HepG2 (cell line): ENCODE measurements at regions not wholly inside any gene's neighbourhood (a gene's known extent, or its start where the extent isn't known, plus 50 kb on each side); places are given as distances from the start of the nearest gene placed in this dataset.

Experiments
- BCL6 ChIP-seq: IDR thresholded peaks from 2 replicates; pipeline ENCODE4 v1.6.1; 2016; ENCODE audit warnings: missing genetic modification reagents, missing compliant biosample characterization
- CEBPB ChIP-seq: IDR thresholded peaks from 2 replicates; pipeline ENCODE4 v1.6.1; 2011; ENCODE audit warnings: low read depth, low read length, improper control_type of control experiment, borderline replicate concordance
- EP300 ChIP-seq, 3 experiments: sonication (generic) in 1 of 3; formaldehyde crosslinking in 1 of 3; IDR thresholded peaks; 2 replicates each; pipeline versions ENCODE4 v1.5.1 to v1.6.1; 2011 to 2020; ENCODE audit warnings: low read depth in 2 of 3, low read length in 2 of 3, borderline replicate concordance in 1 of 3, improper control_type of control experiment in 1 of 3, mild to moderate bottlenecking in 1 of 3, missing genetic modification reagents in 1 of 3, moderate library complexity in 1 of 3
- ETV5 ChIP-seq: IDR thresholded peaks from 2 replicates; pipeline ENCODE4 v1.6.1; 2018; ENCODE audit warnings: missing biosample characterization, missing genetic modification reagents, inconsistent platforms, borderline replicate concordance
- FOSL2 ChIP-seq: sonication (generic); formaldehyde crosslinking; IDR thresholded peaks from 2 replicates; pipeline ENCODE4 v1.4.0; 2020; ENCODE audit warnings: missing genetic modification reagents
- FOXA1 ChIP-seq, 2 experiments: fragments of 450-650 bp in 1 of 2; sonication (generic) in 1 of 2; formaldehyde crosslinking in 1 of 2; IDR thresholded peaks; 2 replicates each; pipeline versions ENCODE4 v1.4.0 to v1.6.1; 2016 to 2020; ENCODE audit warnings: missing genetic modification reagents in 1 of 2
- FOXA3 ChIP-seq: IDR thresholded peaks from 2 replicates; pipeline ENCODE4 v1.6.1; 2016; ENCODE audit warnings: missing genetic modification reagents, missing compliant biosample characterization
- GATAD2A ChIP-seq: IDR thresholded peaks from 2 replicates; pipeline ENCODE4 v1.6.1; 2016
- HDAC2 ChIP-seq: sonication (generic); formaldehyde crosslinking; IDR thresholded peaks from 2 replicates; pipeline ENCODE4 v1.4.0; 2020; ENCODE audit warnings: missing genetic modification reagents
- HMG20A ChIP-seq: IDR thresholded peaks from 2 replicates; pipeline ENCODE4 v1.6.1; 2016; ENCODE audit warnings: borderline replicate concordance
- MIER3 ChIP-seq: IDR thresholded peaks from 2 replicates; pipeline ENCODE4 v1.6.1; 2016; ENCODE audit warnings: missing compliant biosample characterization, borderline replicate concordance
- MTF2 ChIP-seq: sonication (generic); formaldehyde crosslinking; IDR thresholded peaks from 2 replicates; pipeline ENCODE4 v1.5.0; 2020; ENCODE audit warnings: missing genetic modification reagents, borderline replicate concordance
- MXD4 ChIP-seq: IDR thresholded peaks from 2 replicates; pipeline ENCODE4 v1.6.1; 2016; ENCODE audit warnings: mild to moderate bottlenecking, missing biosample characterization, missing genetic modification reagents
- NONO ChIP-seq, 2 experiments: fragments of 450-650 bp in 1 of 2; sonication (generic) in 1 of 2; formaldehyde crosslinking in 1 of 2; IDR thresholded peaks in 1 of 2; conservative IDR thresholded peaks in 1 of 2; 2 replicates each; pipeline versions ENCODE4 v1.6.1 to v1.8.0; 2017 to 2022; ENCODE audit warnings: mild to moderate bottlenecking in 1 of 2, missing genetic modification reagents in 1 of 2, moderate library complexity in 1 of 2
- PCBP1 ChIP-seq: fragments of 200-400 bp; formaldehyde crosslinking; IDR thresholded peaks from 2 replicates; pipeline ENCODE4 v1.6.1; 2017; ENCODE audit warnings: mild to moderate bottlenecking, low read depth, low read length, borderline replicate concordance
- RBM39 ChIP-seq: fragments of 200-400 bp; formaldehyde crosslinking; IDR thresholded peaks from one replicate; pipeline ENCODE4 v1.6.1; 2018; ENCODE audit warnings: antibody characterized with exemption, mild to moderate bottlenecking, low read depth, low read length; ENCODE audit not compliant: poor library complexity, severe bottlenecking
- RFX1 ChIP-seq: fragments of 450-650 bp; IDR thresholded peaks from 2 replicates; pipeline ENCODE4 v1.6.1; 2017
- SOX13 ChIP-seq, 3 experiments: fragments of 450-650 bp in 1 of 3; sonication (generic) in 1 of 3; formaldehyde crosslinking in 1 of 3; IDR thresholded peaks in 2 of 3; conservative IDR thresholded peaks in 1 of 3; 2 replicates each; pipeline versions ENCODE4 v1.5.0 to v1.6.1; 2016 to 2020; ENCODE audit warnings: antibody characterized with exemption in 1 of 3, mild to moderate bottlenecking in 1 of 3, missing compliant biosample characterization in 1 of 3, missing genetic modification reagents in 1 of 3, moderate library complexity in 1 of 3
- SOX5 ChIP-seq: IDR thresholded peaks from 2 replicates; pipeline ENCODE4 v1.6.1; 2016; ENCODE audit warnings: borderline replicate concordance
- TCF12 ChIP-seq, 2 experiments: fragments of 450-650 bp in 1 of 2; sonication (generic) in 1 of 2; formaldehyde crosslinking in 1 of 2; IDR thresholded peaks; 2 replicates each; pipeline versions ENCODE4 v1.6.1 to v1.8.0; 2017 to 2022; ENCODE audit warnings: antibody characterized with exemption in 1 of 2, mild to moderate bottlenecking in 1 of 2, missing genetic modification reagents in 1 of 2, moderate library complexity in 1 of 2
- TF ChIP-seq, protein P1 (sequence below): sonication (generic); formaldehyde crosslinking; IDR thresholded peaks from 2 replicates; pipeline ENCODE4 v1.5.0; 2020; ENCODE audit warnings: mild to moderate bottlenecking, missing genetic modification reagents, borderline replicate concordance
- TF ChIP-seq, protein P2 (sequence below): sonication (generic); formaldehyde crosslinking; IDR thresholded peaks from 2 replicates; pipeline ENCODE4 v1.4.0; 2020; ENCODE audit warnings: missing genetic modification reagents
- TF ChIP-seq, protein P3 (sequence below): sonication (generic); formaldehyde crosslinking; conservative IDR thresholded peaks from 2 replicates; pipeline ENCODE4 v1.4.0; 2020; ENCODE audit warnings: mild to moderate bottlenecking, missing genetic modification reagents, moderate library complexity

DNA sequence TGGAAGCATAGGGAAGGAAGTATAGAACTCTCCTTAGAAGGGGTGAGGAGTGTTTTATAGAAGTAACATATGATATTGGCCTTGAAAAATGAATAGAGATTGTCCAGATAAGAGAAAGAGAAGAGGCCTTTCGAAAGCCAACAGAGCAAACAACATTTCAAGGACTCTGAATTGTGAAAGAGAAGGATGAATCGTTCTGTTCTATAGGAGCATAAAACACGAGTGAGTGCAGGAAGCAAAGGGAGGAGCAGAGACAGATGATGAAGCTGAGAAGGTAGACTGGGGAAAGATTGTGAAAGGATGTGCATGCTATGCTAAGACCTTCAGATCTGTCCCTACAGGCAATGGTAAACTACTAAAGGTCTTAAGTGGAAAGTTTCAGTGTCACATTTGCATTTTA, 271.0 kb downstream of the TMEM161B start (continued):
- TF ChIP-seq, protein P1, sequence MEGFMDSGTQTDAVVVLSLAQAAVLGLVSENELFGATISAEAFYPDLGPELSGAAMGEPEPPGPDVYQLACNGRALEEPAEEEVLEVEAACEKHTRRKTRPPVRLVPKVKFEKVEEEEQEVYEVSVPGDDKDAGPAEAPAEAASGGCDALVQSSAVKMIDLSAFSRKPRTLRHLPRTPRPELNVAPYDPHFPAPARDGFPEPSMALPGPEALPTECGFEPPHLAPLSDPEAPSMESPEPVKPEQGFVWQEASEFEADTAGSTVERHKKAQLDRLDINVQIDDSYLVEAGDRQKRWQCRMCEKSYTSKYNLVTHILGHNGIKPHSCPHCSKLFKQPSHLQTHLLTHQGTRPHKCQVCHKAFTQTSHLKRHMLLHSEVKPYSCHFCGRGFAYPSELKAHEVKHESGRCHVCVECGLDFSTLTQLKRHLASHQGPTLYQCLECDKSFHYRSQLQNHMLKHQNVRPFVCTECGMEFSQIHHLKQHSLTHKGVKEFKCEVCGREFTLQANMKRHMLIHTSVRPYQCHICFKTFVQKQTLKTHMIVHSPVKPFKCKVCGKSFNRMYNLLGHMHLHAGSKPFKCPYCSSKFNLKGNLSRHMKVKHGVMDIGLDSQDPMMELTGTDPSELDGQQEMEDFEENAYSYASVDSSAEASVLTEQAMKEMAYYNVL (CRISPR knock-in tag), result peak; percentile 67
- no peak for TF ChIP-seq MXD4
- TF ChIP-seq, protein P2, sequence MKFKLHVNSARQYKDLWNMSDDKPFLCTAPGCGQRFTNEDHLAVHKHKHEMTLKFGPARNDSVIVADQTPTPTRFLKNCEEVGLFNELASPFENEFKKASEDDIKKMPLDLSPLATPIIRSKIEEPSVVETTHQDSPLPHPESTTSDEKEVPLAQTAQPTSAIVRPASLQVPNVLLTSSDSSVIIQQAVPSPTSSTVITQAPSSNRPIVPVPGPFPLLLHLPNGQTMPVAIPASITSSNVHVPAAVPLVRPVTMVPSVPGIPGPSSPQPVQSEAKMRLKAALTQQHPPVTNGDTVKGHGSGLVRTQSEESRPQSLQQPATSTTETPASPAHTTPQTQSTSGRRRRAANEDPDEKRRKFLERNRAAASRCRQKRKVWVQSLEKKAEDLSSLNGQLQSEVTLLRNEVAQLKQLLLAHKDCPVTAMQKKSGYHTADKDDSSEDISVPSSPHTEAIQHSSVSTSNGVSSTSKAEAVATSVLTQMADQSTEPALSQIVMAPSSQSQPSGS (CRISPR knock-in tag), result peak; percentile 19; the same call in 1 of the 2 replicates
- TF ChIP-seq NONO (IDR thresholded peaks at IDR 0.05), result no peak
- 0 out of 2 replicates have a peak, but pooled peaks have one; percentile 33 for TF ChIP-seq NONO (CRISPR knock-in tag; conservative IDR thresholded peaks at IDR 0.05)
- no peak for TF ChIP-seq TCF12 (IDR thresholded peaks at IDR 0.05)
- no peak for TF ChIP-seq TCF12 (CRISPR knock-in tag; IDR thresholded peaks at IDR 0.05)
- TF ChIP-seq FOXA1 (IDR thresholded peaks at IDR 0.05), result no peak
- TF ChIP-seq FOXA1 (CRISPR knock-in tag; IDR thresholded peaks at IDR 0.05), result peak; percentile 62
- TF ChIP-seq EP300 (IDR thresholded peaks at IDR 0.05; ENCODE audit: low read depth in 2 of 2, low read length in 2 of 2), result peak in 1 of 2 experiments; percentile 64; a peak in 2 of 4 replicates
- TF ChIP-seq EP300 (CRISPR knock-in tag; IDR thresholded peaks at IDR 0.05; ENCODE audit: borderline replicate concordance), result no peak
- peak; percentile 33; the same call in 1 of the 2 replicates for TF ChIP-seq BCL6
- 0 out of 2 replicates have a peak, but pooled peaks have one; percentile 19 for TF ChIP-seq MIER3 (CRISPR knock-in tag)
- TF ChIP-seq PCBP1, result no peak
- peak; percentile 67 for TF ChIP-seq FOXA3 (CRISPR knock-in tag)
- TF ChIP-seq RFX1, result no peak
- TF ChIP-seq CEBPB, result peak; percentile 71; the same call in 1 of the 2 replicates
- peak; percentile 26; the same call in 1 of the 2 replicates for TF ChIP-seq ETV5 (CRISPR knock-in tag)
- TF ChIP-seq SOX13 (IDR thresholded peaks at IDR 0.05), result no peak
- TF ChIP-seq SOX13 (CRISPR knock-in tag; conservative IDR thresholded peaks at IDR 0.05 in 1 of 2, IDR thresholded peaks at IDR 0.05 in 1 of 2), result peak in 1 of 2 experiments; percentile 77; a peak in 1 of 4 replicates
- TF ChIP-seq, protein P3, sequence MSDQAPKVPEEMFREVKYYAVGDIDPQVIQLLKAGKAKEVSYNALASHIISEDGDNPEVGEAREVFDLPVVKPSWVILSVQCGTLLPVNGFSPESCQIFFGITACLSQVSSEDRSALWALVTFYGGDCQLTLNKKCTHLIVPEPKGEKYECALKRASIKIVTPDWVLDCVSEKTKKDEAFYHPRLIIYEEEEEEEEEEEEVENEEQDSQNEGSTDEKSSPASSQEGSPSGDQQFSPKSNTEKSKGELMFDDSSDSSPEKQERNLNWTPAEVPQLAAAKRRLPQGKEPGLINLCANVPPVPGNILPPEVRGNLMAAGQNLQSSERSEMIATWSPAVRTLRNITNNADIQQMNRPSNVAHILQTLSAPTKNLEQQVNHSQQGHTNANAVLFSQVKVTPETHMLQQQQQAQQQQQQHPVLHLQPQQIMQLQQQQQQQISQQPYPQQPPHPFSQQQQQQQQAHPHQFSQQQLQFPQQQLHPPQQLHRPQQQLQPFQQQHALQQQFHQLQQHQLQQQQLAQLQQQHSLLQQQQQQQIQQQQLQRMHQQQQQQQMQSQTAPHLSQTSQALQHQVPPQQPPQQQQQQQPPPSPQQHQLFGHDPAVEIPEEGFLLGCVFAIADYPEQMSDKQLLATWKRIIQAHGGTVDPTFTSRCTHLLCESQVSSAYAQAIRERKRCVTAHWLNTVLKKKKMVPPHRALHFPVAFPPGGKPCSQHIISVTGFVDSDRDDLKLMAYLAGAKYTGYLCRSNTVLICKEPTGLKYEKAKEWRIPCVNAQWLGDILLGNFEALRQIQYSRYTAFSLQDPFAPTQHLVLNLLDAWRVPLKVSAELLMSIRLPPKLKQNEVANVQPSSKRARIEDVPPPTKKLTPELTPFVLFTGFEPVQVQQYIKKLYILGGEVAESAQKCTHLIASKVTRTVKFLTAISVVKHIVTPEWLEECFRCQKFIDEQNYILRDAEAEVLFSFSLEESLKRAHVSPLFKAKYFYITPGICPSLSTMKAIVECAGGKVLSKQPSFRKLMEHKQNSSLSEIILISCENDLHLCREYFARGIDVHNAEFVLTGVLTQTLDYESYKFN (CRISPR knock-in tag), result no peak
- peak; percentile 62; the same call in 1 of the 2 replicates for TF ChIP-seq HMG20A (CRISPR knock-in tag)
- no peak for TF ChIP-seq RBM39
- TF ChIP-seq HDAC2 (CRISPR knock-in tag), result peak; percentile 74
- TF ChIP-seq SOX5 (CRISPR knock-in tag), result peak; percentile 35; the same call in 1 of the 2 replicates
- peak; percentile 89 for TF ChIP-seq GATAD2A
- TF ChIP-seq FOSL2 (CRISPR knock-in tag), result 0 out of 2 replicates have a peak, but pooled peaks have one; percentile 14
- TF ChIP-seq MTF2, result no peak
